DMS114 treated with DMSO at 0.1 percent for 48 hours (cell line): ENCODE measurements at regions not wholly inside any gene's neighbourhood (a gene's known extent, or its start where the extent isn't known, plus 50 kb on each side); places are given as distances from the start of the nearest gene placed in this dataset.

Experiments used
- DNase-seq: peaks from one replicate; lab custom pipeline; 2025; ENCODE audit not compliant: unreplicated experiment; lab: John Stamatoyannopoulos, UW

GRCh38 chr16:54526916-54527315 is 240.3 kb upstream of the IRX3 start:
- DNase-seq, result no peak

GRCh38 chr16:54526087-54526486 is 239.5 kb upstream of the IRX3 start:
- no peak for DNase-seq

GRCh38 chr16:54525104-54525503 is 238.5 kb upstream of the IRX3 start:
- no peak for DNase-seq

- no peak for DNase-seq
Measured at GRCh38 chr16:54522584-54522983, 236.0 kb upstream of the IRX3 start.

GRCh38 chr16:54521327-54521726 is 234.7 kb upstream of the IRX3 start:
- no peak for DNase-seq

GRCh38 chr16:54519161-54519695 is 232.6 kb upstream of the IRX3 start:
- DNase-seq, result no peak

- no peak for DNase-seq
Measured at GRCh38 chr16:54517181-54517580, 230.6 kb upstream of the IRX3 start.

GRCh38 chr16:54512467-54512995 is 225.9 kb upstream of the IRX3 start:
- no peak for DNase-seq

- no peak for DNase-seq
Measured at GRCh38 chr16:54511222-54511731, 224.7 kb upstream of the IRX3 start.

GRCh38 chr16:54510685-54511221 is 224.2 kb upstream of the IRX3 start:
- DNase-seq, result no peak

- no peak for DNase-seq
Measured at GRCh38 chr16:54509456-54509855, 222.9 kb upstream of the IRX3 start.

GRCh38 chr16:54508351-54508750 is 221.8 kb upstream of the IRX3 start:
- DNase-seq, result no peak

GRCh38 chr16:54506741-54507500 is 220.3 kb upstream of the IRX3 start:
- no peak for DNase-seq

- no peak for DNase-seq
Measured at GRCh38 chr16:54506214-54506580, 219.6 kb upstream of the IRX3 start.

- no peak for DNase-seq
Measured at GRCh38 chr16:54505549-54506213, 219.1 kb upstream of the IRX3 start.

- no peak for DNase-seq
Measured at GRCh38 chr16:54504372-54504771, 217.8 kb upstream of the IRX3 start.

- no peak for DNase-seq
Measured at GRCh38 chr16:54503856-54504219, 217.3 kb upstream of the IRX3 start.

GRCh38 chr16:54503011-54503855 is 216.6 kb upstream of the IRX3 start:
- no peak for DNase-seq

GRCh38 chr16:54501797-54502196 is 215.2 kb upstream of the IRX3 start:
- DNase-seq, result no peak

- no peak for DNase-seq
Measured at GRCh38 chr16:54493594-54493993, 207.0 kb upstream of the IRX3 start.

- no peak for DNase-seq
Measured at GRCh38 chr16:54493061-54493460, 206.5 kb upstream of the IRX3 start.
